ENCODE measurements at regions not wholly inside any gene's neighbourhood (a gene's known extent, or its start where the extent isn't known, plus 50 kb on each side); places are given as distances from the start of the nearest gene placed in this dataset.

DNA sequence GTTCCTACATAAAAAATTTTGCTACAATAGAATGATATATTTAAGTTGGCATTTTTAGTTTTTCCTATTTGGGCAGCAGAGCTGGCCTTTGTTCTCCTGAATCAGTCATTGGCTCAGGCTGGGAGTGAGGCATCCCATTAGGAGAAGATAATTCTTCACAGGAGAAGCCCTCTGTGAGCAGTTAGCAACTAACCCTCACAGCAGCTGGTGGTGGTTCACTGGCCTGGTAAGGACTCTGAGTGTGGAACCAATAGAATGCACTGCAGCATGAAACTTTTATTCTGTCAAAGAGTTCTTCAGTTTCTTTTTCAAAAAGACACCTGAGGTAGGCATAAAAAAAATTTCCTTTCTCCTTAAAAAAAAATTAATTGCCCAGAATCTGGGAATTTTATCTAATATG is 562.6 kb downstream of the ZNF385D start:
- no peak for ATAC-seq
- TF ChIP-seq ZFP30 (CRISPR knock-in tag; IDR thresholded peaks at IDR 0.05) (no peak), ZNF70 (CRISPR knock-in tag; IDR thresholded peaks at IDR 0.05) (no peak), TCF4 (CRISPR knock-in tag; IDR thresholded peaks at IDR 0.05; ENCODE audit: borderline replicate concordance) (no peak), CSDC2 (CRISPR knock-in tag; IDR thresholded peaks at IDR 0.05) (no peak), ESRRG (CRISPR knock-in tag; IDR thresholded peaks at IDR 0.05) (no peak)
- TF ChIP-seq, protein P1, sequence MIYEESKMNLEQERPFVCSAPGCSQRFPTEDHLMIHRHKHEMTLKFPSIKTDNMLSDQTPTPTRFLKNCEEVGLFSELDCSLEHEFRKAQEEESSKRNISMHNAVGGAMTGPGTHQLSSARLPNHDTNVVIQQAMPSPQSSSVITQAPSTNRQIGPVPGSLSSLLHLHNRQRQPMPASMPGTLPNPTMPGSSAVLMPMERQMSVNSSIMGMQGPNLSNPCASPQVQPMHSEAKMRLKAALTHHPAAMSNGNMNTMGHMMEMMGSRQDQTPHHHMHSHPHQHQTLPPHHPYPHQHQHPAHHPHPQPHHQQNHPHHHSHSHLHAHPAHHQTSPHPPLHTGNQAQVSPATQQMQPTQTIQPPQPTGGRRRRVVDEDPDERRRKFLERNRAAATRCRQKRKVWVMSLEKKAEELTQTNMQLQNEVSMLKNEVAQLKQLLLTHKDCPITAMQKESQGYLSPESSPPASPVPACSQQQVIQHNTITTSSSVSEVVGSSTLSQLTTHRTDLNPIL (CRISPR knock-in tag; IDR thresholded peaks at IDR 0.05; ENCODE audit: low read depth), result no peak

DNA sequence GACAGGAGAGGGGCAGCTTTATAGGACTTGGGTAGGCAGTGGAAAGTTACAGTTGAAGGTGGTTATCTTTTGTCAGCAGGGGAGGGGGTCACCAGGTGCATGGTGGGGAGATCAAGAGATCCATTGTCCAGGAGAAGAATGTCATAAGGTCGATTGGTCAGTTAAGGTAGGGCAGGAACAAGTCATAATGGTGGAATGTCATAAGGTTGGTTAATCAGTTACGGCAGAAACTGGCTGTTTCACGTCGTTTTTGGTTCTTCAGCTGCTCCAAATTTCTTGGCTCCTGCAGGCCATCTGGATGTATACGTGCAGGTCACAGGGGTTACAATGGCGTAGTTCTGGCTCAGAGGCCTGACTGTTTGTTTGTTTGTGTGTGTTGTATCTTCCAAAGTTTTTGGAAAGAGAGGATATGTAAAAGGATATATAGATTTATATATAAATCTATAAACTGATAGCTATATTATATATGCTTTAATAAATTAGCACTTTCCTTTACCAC is 565.1 kb downstream of the ZNF385D start:
- no peak for TF ChIP-seq ZNF565 (CRISPR knock-in tag; conservative IDR thresholded peaks at IDR 0.05; ENCODE audit: low read depth)
- TF ChIP-seq RARB (CRISPR knock-in tag; IDR thresholded peaks at IDR 0.05), result no peak
- TF ChIP-seq SNAI2 (CRISPR knock-in tag; IDR thresholded peaks at IDR 0.05), result no peak
- TF ChIP-seq ZFP3 (CRISPR knock-in tag; IDR thresholded peaks at IDR 0.05), result no peak
- TF ChIP-seq, protein P2, sequence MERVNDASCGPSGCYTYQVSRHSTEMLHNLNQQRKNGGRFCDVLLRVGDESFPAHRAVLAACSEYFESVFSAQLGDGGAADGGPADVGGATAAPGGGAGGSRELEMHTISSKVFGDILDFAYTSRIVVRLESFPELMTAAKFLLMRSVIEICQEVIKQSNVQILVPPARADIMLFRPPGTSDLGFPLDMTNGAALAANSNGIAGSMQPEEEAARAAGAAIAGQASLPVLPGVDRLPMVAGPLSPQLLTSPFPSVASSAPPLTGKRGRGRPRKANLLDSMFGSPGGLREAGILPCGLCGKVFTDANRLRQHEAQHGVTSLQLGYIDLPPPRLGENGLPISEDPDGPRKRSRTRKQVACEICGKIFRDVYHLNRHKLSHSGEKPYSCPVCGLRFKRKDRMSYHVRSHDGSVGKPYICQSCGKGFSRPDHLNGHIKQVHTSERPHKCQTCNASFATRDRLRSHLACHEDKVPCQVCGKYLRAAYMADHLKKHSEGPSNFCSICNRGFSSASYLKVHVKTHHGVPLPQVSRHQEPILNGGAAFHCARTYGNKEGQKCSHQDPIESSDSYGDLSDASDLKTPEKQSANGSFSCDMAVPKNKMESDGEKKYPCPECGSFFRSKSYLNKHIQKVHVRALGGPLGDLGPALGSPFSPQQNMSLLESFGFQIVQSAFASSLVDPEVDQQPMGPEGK (CRISPR knock-in tag; IDR thresholded peaks at IDR 0.05; ENCODE audit: borderline replicate concordance), result no peak
- TF ChIP-seq, protein P3, sequence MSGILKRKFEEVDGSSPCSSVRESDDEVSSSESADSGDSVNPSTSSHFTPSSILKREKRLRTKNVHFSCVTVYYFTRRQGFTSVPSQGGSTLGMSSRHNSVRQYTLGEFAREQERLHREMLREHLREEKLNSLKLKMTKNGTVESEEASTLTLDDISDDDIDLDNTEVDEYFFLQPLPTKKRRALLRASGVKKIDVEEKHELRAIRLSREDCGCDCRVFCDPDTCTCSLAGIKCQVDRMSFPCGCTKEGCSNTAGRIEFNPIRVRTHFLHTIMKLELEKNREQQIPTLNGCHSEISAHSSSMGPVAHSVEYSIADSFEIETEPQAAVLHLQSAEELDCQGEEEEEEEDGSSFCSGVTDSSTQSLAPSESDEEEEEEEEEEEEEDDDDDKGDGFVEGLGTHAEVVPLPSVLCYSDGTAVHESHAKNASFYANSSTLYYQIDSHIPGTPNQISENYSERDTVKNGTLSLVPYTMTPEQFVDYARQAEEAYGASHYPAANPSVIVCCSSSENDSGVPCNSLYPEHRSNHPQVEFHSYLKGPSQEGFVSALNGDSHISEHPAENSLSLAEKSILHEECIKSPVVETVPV (CRISPR knock-in tag; IDR thresholded peaks at IDR 0.05), result no peak
- no peak for TF ChIP-seq ZNF8 (CRISPR knock-in tag; IDR thresholded peaks at IDR 0.05)
- TF ChIP-seq TOX (CRISPR knock-in tag; IDR thresholded peaks at IDR 0.05; ENCODE audit: borderline replicate concordance), result no peak
- TF ChIP-seq ESRRG (CRISPR knock-in tag; IDR thresholded peaks at IDR 0.05), result no peak
- no peak for TF ChIP-seq ZNF70 (CRISPR knock-in tag; IDR thresholded peaks at IDR 0.05)
- no peak for TF ChIP-seq POU6F1 (CRISPR knock-in tag; IDR thresholded peaks at IDR 0.05; ENCODE audit: borderline replicate concordance, low read depth)
- TF ChIP-seq ARNTL (CRISPR knock-in tag; IDR thresholded peaks at IDR 0.05; ENCODE audit: borderline replicate concordance, low read depth), result no peak
- TF ChIP-seq ZC3H10 (CRISPR knock-in tag; IDR thresholded peaks at IDR 0.05), result no peak
- ATAC-seq, result no peak

DNA sequence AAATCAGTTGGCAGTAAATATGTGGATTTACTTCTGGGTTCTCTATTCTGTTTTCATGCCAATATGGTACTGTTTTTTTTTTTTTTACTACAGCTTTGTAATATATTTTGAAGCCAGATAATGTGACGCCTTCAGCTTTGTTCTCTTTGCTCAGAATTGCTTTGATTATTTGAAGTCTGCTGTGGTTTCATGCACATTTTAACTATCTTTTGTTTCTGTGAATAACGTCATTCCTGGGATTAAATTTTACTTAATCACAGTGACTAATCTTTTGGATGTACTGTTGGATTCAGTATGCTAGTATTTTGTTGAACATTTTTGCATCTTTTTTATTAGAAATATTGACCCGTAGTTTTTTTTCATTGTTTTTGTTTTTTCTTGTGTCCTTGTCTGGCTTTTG is 576.5 kb downstream of the ZNF385D start:
- ATAC-seq, result no peak
- no peak for TF ChIP-seq RARB (CRISPR knock-in tag; IDR thresholded peaks at IDR 0.05)
- TF ChIP-seq ZNF8 (CRISPR knock-in tag; IDR thresholded peaks at IDR 0.05), result no peak
- TF ChIP-seq, protein P2 (CRISPR knock-in tag; IDR thresholded peaks at IDR 0.05; ENCODE audit: borderline replicate concordance), result no peak
- no peak for TF ChIP-seq SNAI2 (CRISPR knock-in tag; IDR thresholded peaks at IDR 0.05)
- no peak for TF ChIP-seq ARNTL (CRISPR knock-in tag; IDR thresholded peaks at IDR 0.05; ENCODE audit: borderline replicate concordance, low read depth)
- TF ChIP-seq OSR1 (CRISPR knock-in tag; IDR thresholded peaks at IDR 0.05), result no peak
- no peak for TF ChIP-seq CSDC2 (CRISPR knock-in tag; IDR thresholded peaks at IDR 0.05)
- TF ChIP-seq ZNF70 (CRISPR knock-in tag; IDR thresholded peaks at IDR 0.05), result no peak
- no peak for TF ChIP-seq ESRRG (CRISPR knock-in tag; IDR thresholded peaks at IDR 0.05)
- no peak for TF ChIP-seq TSHZ2 (CRISPR knock-in tag; IDR thresholded peaks at IDR 0.05)

Data from SK-N-SH treated with all-trans-retinoic acid at 6 μM for 48 hours (cell line).